ENCODE measurements at regions not wholly inside any gene's neighbourhood (a gene's known extent, or its start where the extent isn't known, plus 50 kb on each side); places are given as distances from the start of the nearest gene placed in this dataset.

GRCh38 chr14:99052467-99052866, 219.5 kb downstream of the BCL11B start:
- no peak overlapping the region for H3K4me3 ChIP-seq
- H3K27me3 ChIP-seq: no peaks in the 10 kb centered on the region
- no peak overlapping the region for H3K4me2 ChIP-seq
- H3K9ac ChIP-seq: no peak overlapping the region
- H3K4me1 ChIP-seq: no peaks in the 10 kb centered on the region
- no peak overlapping the region for H3K27ac ChIP-seq
- TF ChIP-seq Cebpa-rat (IDR thresholded peaks at IDR 0.05): no peak
- peaks cover 33 to 51% (median 38%) of the 10 kb centered on the region in 11 experiments for H3K9me3 ChIP-seq (replicated peaks in 1 of 11)
- H3K36me3 ChIP-seq: no peaks in the 10 kb centered on the region
- H4K20me1 ChIP-seq: no peaks in the 10 kb centered on the region

GRCh38 chr14:99055019-99055418, 217.0 kb downstream of the BCL11B start:
- no peak overlapping the region for H3K27ac ChIP-seq
- TF ChIP-seq Cebpa-rat (IDR thresholded peaks at IDR 0.05): no peak
- H4K20me1 ChIP-seq: no peaks in the 10 kb centered on the region; a peak in 1 of 22 replicates
- H3K4me2 ChIP-seq: no peak overlapping the region
- no peaks in the 10 kb centered on the region for H3K36me3 ChIP-seq
- no peak overlapping the region for H3K4me3 ChIP-seq
- no peaks in the 10 kb centered on the region for H3K4me1 ChIP-seq
- peaks cover 33 to 51% (median 39%) of the 10 kb centered on the region in 11 experiments for H3K9me3 ChIP-seq (replicated peaks in 1 of 11)
- no peak overlapping the region for H3K9ac ChIP-seq
- no peaks in the 10 kb centered on the region for H3K27me3 ChIP-seq

GRCh38 chr14:99055816-99056215, 216.2 kb downstream of the BCL11B start:
- no peak overlapping the region for H3K27ac ChIP-seq
- no peaks in the 10 kb centered on the region for H3K4me1 ChIP-seq
- H3K4me2 ChIP-seq: no peak overlapping the region
- H3K9ac ChIP-seq: no peak overlapping the region
- no peaks in the 10 kb centered on the region; a peak in 1 of 22 replicates for H4K20me1 ChIP-seq
- TF ChIP-seq Cebpa-rat (IDR thresholded peaks at IDR 0.05): no peak
- H3K4me3 ChIP-seq: no peak overlapping the region
- H3K27me3 ChIP-seq: no peaks in the 10 kb centered on the region
- no peaks in the 10 kb centered on the region for H3K36me3 ChIP-seq
- H3K9me3 ChIP-seq (replicated peaks in 1 of 11): peaks cover 33 to 49% (median 37%) of the 10 kb centered on the region in 11 experiments

GRCh38 chr14:99057576-99058083, 214.4 kb downstream of the BCL11B start:
- Histone ChIP-seq H3K4me1 (no peaks in the 10 kb centered on the region), H3K27me3 (no peaks in the 10 kb centered on the region), H3K9me3 (replicated peaks in 1 of 11) (peaks cover 15 to 31% (median 19%) of the 10 kb centered on the region in 11 experiments), H3K27ac (no peak overlapping the region), H3K36me3 (no peaks in the 10 kb centered on the region), H3K9ac (no peak overlapping the region), H4K20me1 (no peaks in the 10 kb centered on the region; a peak in 1 of 22 replicates), H3K4me3 (no peak overlapping the region), H3K4me2 (no peak overlapping the region)
- TF ChIP-seq Cebpa-rat (IDR thresholded peaks at IDR 0.05): no peak

- H4K20me1 ChIP-seq: no peaks in the 10 kb centered on the region; a peak in 1 of 22 replicates
- no peaks in the 10 kb centered on the region for H3K36me3 ChIP-seq
- no peak overlapping the region for H3K9ac ChIP-seq
- H3K9me3 ChIP-seq (replicated peaks in 1 of 11): peaks cover 5 to 22% (median 10%) of the 10 kb centered on the region in 11 experiments; a peak in 21 of 22 replicates
- H3K27ac ChIP-seq: no peak overlapping the region
- H3K4me2 ChIP-seq: no peak overlapping the region
- no peak for TF ChIP-seq Cebpa-rat (IDR thresholded peaks at IDR 0.05)
- H3K4me3 ChIP-seq: no peak overlapping the region
- no peaks in the 10 kb centered on the region for H3K27me3 ChIP-seq
- no peaks in the 10 kb centered on the region for H3K4me1 ChIP-seq
Observed at GRCh38 chr14:99058542-99058941, 213.5 kb downstream of the BCL11B start.

GRCh38 chr14:99062216-99062615, 209.8 kb downstream of the BCL11B start:
- Histone ChIP-seq H3K4me3 (no peak overlapping the region), H3K4me1 (no peaks in the 10 kb centered on the region), H3K9me3 (replicated peaks in 1 of 11) (peaks cover 0 to 7% (median 0%) of the 10 kb centered on the region in 11 experiments; a peak in 2 of 22 replicates), H3K4me2 (no peak overlapping the region), H3K27me3 (no peaks in the 10 kb centered on the region), H3K9ac (no peak overlapping the region), H3K36me3 (no peaks in the 10 kb centered on the region), H4K20me1 (no peaks in the 10 kb centered on the region; a peak in 1 of 22 replicates), H3K27ac (no peak overlapping the region)
- TF ChIP-seq Cebpa-rat (IDR thresholded peaks at IDR 0.05): no peak

GRCh38 chr14:99062772-99063418, 209.1 kb downstream of the BCL11B start:
- Histone ChIP-seq H3K9ac (no peak overlapping the region), H3K36me3 (no peaks in the 10 kb centered on the region), H3K27me3 (no peaks in the 10 kb centered on the region), H4K20me1 (no peaks in the 10 kb centered on the region; a peak in 1 of 22 replicates), H3K27ac (no peak overlapping the region), H3K9me3 (replicated peaks in 1 of 11) (0 out of 22 replicates have a peak, but pooled peaks cover 0 to 2% (median 0%) of the 10 kb centered on the region in 11 experiments), H3K4me1 (no peaks in the 10 kb centered on the region), H3K4me3 (no peak overlapping the region), H3K4me2 (no peak overlapping the region)
- TF ChIP-seq Cebpa-rat (IDR thresholded peaks at IDR 0.05): no peak

GRCh38 chr14:99063620-99064225, 208.3 kb downstream of the BCL11B start:
- H3K27me3 ChIP-seq: no peaks in the 10 kb centered on the region
- no peak overlapping the region for H3K9ac ChIP-seq
- 0 out of 22 replicates have a peak, but pooled peaks cover 0 to 6% (median 0%) of the 10 kb centered on the region in 11 experiments for H3K9me3 ChIP-seq (replicated peaks in 1 of 11)
- no peaks in the 10 kb centered on the region; a peak in 1 of 22 replicates for H4K20me1 ChIP-seq
- no peak overlapping the region for H3K4me2 ChIP-seq
- no peak overlapping the region for H3K4me3 ChIP-seq
- no peak for TF ChIP-seq Cebpa-rat (IDR thresholded peaks at IDR 0.05)
- no peaks in the 10 kb centered on the region for H3K4me1 ChIP-seq
- H3K27ac ChIP-seq: no peak overlapping the region
- no peaks in the 10 kb centered on the region for H3K36me3 ChIP-seq

GRCh38 chr14:99064262-99064954, 207.6 kb downstream of the BCL11B start:
- H3K4me1 ChIP-seq: no peaks in the 10 kb centered on the region
- 0 out of 22 replicates have a peak, but pooled peaks cover 0 to 6% (median 0%) of the 10 kb centered on the region in 11 experiments for H3K9me3 ChIP-seq (replicated peaks in 1 of 11)
- no peak overlapping the region for H3K27ac ChIP-seq
- no peaks in the 10 kb centered on the region for H3K36me3 ChIP-seq
- no peak for TF ChIP-seq Cebpa-rat (IDR thresholded peaks at IDR 0.05)
- H3K9ac ChIP-seq: no peak overlapping the region
- H3K4me2 ChIP-seq: no peak overlapping the region
- no peaks in the 10 kb centered on the region for H3K27me3 ChIP-seq
- H3K4me3 ChIP-seq: no peak overlapping the region
- no peaks in the 10 kb centered on the region; a peak in 1 of 22 replicates for H4K20me1 ChIP-seq

Data from BLaER1 treated with 17β-estradiol and CSF1 and Interleukin-3, amounts not matched to agents 10 nM and 100 nM (cell line).